ENCODE measurements at regions not wholly inside any gene's neighbourhood (a gene's known extent, or its start where the extent isn't known, plus 50 kb on each side); places are given as distances from the start of the nearest gene placed in this dataset.

- DNase-seq (ENCODE audit: low read depth, low spot score) = no peak
These were observed 196.6 kb downstream of the RAB11FIP4 start for GRCh38 chr17:31588034-31588433.
